Kidney epithelial cell (primary cell): ENCODE measurements at regions not wholly inside any gene's neighbourhood (a gene's known extent, or its start where the extent isn't known, plus 50 kb on each side); places are given as distances from the start of the nearest gene placed in this dataset.
A peak's percentile ranks its signal among the peaks of the same experiment; 100 is the strongest.
"Not testable (repeated sequence)": the region's sequence is repeated elsewhere in the genome, so short reads cannot be mapped to it uniquely, and the experiment has no call there.

Experiments
- DNase-seq: peaks from one replicate; pipeline ENCODE4 v3.0.0-alpha.2; 2010; ENCODE audit warnings: low read depth
- H3K27me3 ChIP-seq: 2 replicates; pipeline ENCODE4 v1.6.0; 2011; ENCODE audit warnings: low read length; ENCODE audit not compliant: control insufficient read depth, insufficient read depth
- H3K36me3 ChIP-seq: 2 replicates; pipeline ENCODE4 v1.5.1; 2011; ENCODE audit warnings: low read length; ENCODE audit not compliant: control insufficient read depth, insufficient read depth
- H3K4me3 ChIP-seq: 2 replicates; pipeline ENCODE4 v1.5.1; 2011; ENCODE audit warnings: low read depth, mild to moderate bottlenecking, control low read depth, low read length
- TF ChIP-seq, protein P1 (sequence below): IDR thresholded peaks from 2 replicates; pipeline ENCODE4 v1.5.1; 2011; ENCODE audit warnings: mild to moderate bottlenecking, moderate library complexity, low read length, control low read depth, inconsistent platforms; ENCODE audit not compliant: insufficient read depth, poor library complexity, severe bottlenecking

GRCh38 chr2:187686416-187687024 is 132.3 kb upstream of the TFPI start:
- H3K36me3 ChIP-seq = no peaks in the 10 kb centered on the region
- TF ChIP-seq, protein P1, sequence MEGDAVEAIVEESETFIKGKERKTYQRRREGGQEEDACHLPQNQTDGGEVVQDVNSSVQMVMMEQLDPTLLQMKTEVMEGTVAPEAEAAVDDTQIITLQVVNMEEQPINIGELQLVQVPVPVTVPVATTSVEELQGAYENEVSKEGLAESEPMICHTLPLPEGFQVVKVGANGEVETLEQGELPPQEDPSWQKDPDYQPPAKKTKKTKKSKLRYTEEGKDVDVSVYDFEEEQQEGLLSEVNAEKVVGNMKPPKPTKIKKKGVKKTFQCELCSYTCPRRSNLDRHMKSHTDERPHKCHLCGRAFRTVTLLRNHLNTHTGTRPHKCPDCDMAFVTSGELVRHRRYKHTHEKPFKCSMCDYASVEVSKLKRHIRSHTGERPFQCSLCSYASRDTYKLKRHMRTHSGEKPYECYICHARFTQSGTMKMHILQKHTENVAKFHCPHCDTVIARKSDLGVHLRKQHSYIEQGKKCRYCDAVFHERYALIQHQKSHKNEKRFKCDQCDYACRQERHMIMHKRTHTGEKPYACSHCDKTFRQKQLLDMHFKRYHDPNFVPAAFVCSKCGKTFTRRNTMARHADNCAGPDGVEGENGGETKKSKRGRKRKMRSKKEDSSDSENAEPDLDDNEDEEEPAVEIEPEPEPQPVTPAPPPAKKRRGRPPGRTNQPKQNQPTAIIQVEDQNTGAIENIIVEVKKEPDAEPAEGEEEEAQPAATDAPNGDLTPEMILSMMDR = no peak

DNA sequence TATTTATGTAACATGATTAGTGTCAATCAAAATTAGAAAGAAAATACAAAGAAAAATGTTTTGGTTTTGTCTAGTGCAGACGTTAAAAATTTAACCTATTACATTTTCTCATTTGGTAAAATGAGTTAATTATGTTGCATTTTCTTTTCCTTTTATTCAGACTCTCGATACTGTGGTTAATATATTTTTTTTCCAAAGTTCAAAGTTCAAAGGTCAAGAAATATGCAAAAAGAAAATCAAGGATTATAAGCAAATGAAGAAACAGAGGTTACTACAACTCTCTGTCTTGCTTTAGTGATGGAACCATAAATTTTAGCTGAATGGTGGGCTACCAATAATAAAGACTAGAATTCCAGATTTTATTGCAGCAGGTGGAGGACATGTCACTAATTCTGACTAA is 133.3 kb upstream of the TFPI start:
- H3K4me3 ChIP-seq = no peak overlapping the region
- no peak for DNase-seq
- TF ChIP-seq, protein P1 = no peak
- no peaks in the 10 kb centered on the region for H3K27me3 ChIP-seq
- no peaks in the 10 kb centered on the region for H3K36me3 ChIP-seq

More at GRCh38 chr2:187686416-187687024, 132.3 kb upstream of the TFPI start:
- Histone ChIP-seq H3K4me3 (no peak overlapping the region), H3K27me3 (no peaks in the 10 kb centered on the region)
- DNase-seq = no peak

- no peak overlapping the region for H3K4me3 ChIP-seq
- no peaks in the 10 kb centered on the region for H3K27me3 ChIP-seq
- no peaks in the 10 kb centered on the region for H3K36me3 ChIP-seq
- TF ChIP-seq, protein P1 = no peak
- DNase-seq = peak; percentile 7
Measured at GRCh38 chr2:187689372-187689771, 135.1 kb upstream of the TFPI start.

DNA sequence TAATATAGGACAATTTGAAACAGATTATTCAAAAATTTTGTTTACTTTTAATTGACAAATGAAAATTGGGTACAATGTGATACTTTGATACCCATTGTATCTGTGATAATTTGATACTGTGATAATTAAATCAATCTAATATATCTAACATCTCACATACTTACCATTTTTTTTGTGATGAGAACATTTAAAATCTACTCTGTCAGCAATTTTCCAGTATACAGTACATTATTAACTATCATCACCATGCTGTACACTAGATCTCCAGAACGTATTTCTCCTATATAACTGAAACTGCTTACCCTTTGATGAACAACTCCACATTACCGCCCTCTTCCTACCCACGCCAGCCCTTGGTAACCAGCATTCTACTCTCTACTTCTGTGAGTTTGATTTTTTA is 139.7 kb upstream of the TFPI start:
- Histone ChIP-seq H3K36me3 (no peaks in the 10 kb centered on the region), H3K4me3 (no peak overlapping the region), H3K27me3 (no peaks in the 10 kb centered on the region)
- TF ChIP-seq, protein P1 = no peak
- DNase-seq = no peak

- not testable (repeated sequence) for DNase-seq, H3K4me3 ChIP-seq, H3K27me3 ChIP-seq, H3K36me3 ChIP-seq
Measured at GRCh38 chr2:187696644-187697043, 142.4 kb upstream of the TFPI start.

GRCh38 chr2:187698374-187699110 is 144.3 kb upstream of the TFPI start:
- DNase-seq = no peak
- no peaks in the 10 kb centered on the region for H3K27me3 ChIP-seq
- H3K36me3 ChIP-seq = no peaks in the 10 kb centered on the region
- TF ChIP-seq, protein P1 = no peak
- H3K4me3 ChIP-seq = no peak overlapping the region
